Panc1 (cell line): ENCODE measurements at regions not wholly inside any gene's neighbourhood (a gene's known extent, or its start where the extent isn't known, plus 50 kb on each side); places are given as distances from the start of the nearest gene placed in this dataset.

Experiments
- ATAC-seq: fragments of 200-7000 bp; cut with Tn5 transposase; 2 replicates; pipeline ENCODE4 v1.9.1; 2020; ENCODE audit warnings: mild to moderate bottlenecking, moderate library complexity
- BruUV-seq: library from RNA; stranded (reverse); fragments of 400-500 nt; replicated peaks from 2 replicates; lab custom pipeline; 2021; lab: Mats Ljungman, UMichigan
- CTCF ChIA-PET: fragments of 300-600 bp; sonication (Branson Sonifier 250); formaldehyde crosslinking; loops from one replicate; lab custom pipeline; 2022; ENCODE audit warnings: antibody characterized with exemption; lab: Charles Lee
- POLR2A ChIA-PET: fragments of 300-600 bp; sonication (Branson Sonifier 250); formaldehyde crosslinking; loops from one replicate; lab custom pipeline; 2022; ENCODE audit warnings: antibody characterized with exemption; lab: Charles Lee
- DNase-seq: peaks from one replicate; pipeline ENCODE4 v3.0.0-alpha.2; 2010; ENCODE audit warnings: low read depth, low spot score
- H3K27ac ChIP-seq: 2 replicates; pipeline ENCODE4 v1.5.1; 2011; ENCODE audit warnings: mild to moderate bottlenecking, low read length, inconsistent platforms
- H3K27me3 ChIP-seq: fragments of 200-500 bp; sonication (Bioruptor generic); 2 replicates; pipeline ENCODE4 v1.6.0; 2014; ENCODE audit warnings: low read length, inconsistent platforms; ENCODE audit not compliant: control insufficient read depth, insufficient read depth
- H3K36me3 ChIP-seq: fragments of 200-500 bp; sonication (Bioruptor generic); 2 replicates; pipeline ENCODE4 v1.5.1; 2014; ENCODE audit warnings: inconsistent platforms, mild to moderate bottlenecking, low read length, moderate library complexity; ENCODE audit not compliant: control insufficient read depth, insufficient read depth
- H3K4me1 ChIP-seq: 2 replicates; pipeline ENCODE4 v1.5.1; 2011; ENCODE audit warnings: inconsistent platforms, mild to moderate bottlenecking, low read length, moderate library complexity; ENCODE audit not compliant: control insufficient read depth, insufficient read depth
- H3K4me3 ChIP-seq, 2 experiments: 2 replicates each; pipeline ENCODE4 v1.5.1; 2011 to 2012; ENCODE audit warnings: low read depth in 2 of 2, low read length in 2 of 2, mild to moderate bottlenecking in 2 of 2, inconsistent platforms in 1 of 2, moderate library complexity in 1 of 2
- H3K9me3 ChIP-seq: fragments of 200-500 bp; sonication (Bioruptor generic); 2 replicates; pipeline ENCODE4 v1.5.1; 2014; ENCODE audit warnings: low read depth, mild to moderate bottlenecking, inconsistent platforms, low read length, moderate library complexity; ENCODE audit not compliant: control insufficient read depth, insufficient read depth
- POLR2AphosphoS5 ChIP-seq: IDR thresholded peaks from 2 replicates; pipeline ENCODE4 v1.6.1; 2012; ENCODE audit warnings: mild to moderate bottlenecking, low read depth, low read length, moderate library complexity
- SIN3A ChIP-seq: IDR thresholded peaks from 2 replicates; pipeline ENCODE4 v1.6.1; 2012; ENCODE audit warnings: low read depth, mild to moderate bottlenecking, low read length, moderate library complexity, borderline replicate concordance; ENCODE audit not compliant: insufficient read depth
- TCF7L2 ChIP-seq: IDR thresholded peaks from 2 replicates; pipeline ENCODE4 v1.6.1; 2011; ENCODE audit warnings: mild to moderate bottlenecking, low read depth, low read length, inconsistent platforms
- in situ Hi-C: cut with HindIII; loops from 2 replicates; pipeline ENCODE4 v1.10.0; 2016; ENCODE audit warnings: low sequenced_read_pairs, low pct_unique_long_range_greater_than_20kb
- intact Hi-C: fragments of 100-400 bp; cut with micrococcal nuclease; formaldehyde crosslinking; loops from one replicate; pipeline ENCODE4 v1.10.0; 2022; ENCODE audit not compliant: unreplicated experiment
- TF ChIP-seq, protein P1 (sequence below): fragments of 450-650 bp; IDR thresholded peaks from 2 replicates; pipeline ENCODE4 v1.5.1; 2017; ENCODE audit warnings: mild to moderate bottlenecking
- TF ChIP-seq, protein P2 (sequence below), 2 experiments: IDR thresholded peaks; 2 replicates each; pipeline ENCODE4 v1.6.1; 2011 to 2012; ENCODE audit warnings: low read depth in 2 of 2, control low read depth in 1 of 2, low read length in 1 of 2, mild to moderate bottlenecking in 1 of 2, moderate library complexity in 1 of 2; ENCODE audit not compliant: insufficient read depth in 1 of 2

DNA sequence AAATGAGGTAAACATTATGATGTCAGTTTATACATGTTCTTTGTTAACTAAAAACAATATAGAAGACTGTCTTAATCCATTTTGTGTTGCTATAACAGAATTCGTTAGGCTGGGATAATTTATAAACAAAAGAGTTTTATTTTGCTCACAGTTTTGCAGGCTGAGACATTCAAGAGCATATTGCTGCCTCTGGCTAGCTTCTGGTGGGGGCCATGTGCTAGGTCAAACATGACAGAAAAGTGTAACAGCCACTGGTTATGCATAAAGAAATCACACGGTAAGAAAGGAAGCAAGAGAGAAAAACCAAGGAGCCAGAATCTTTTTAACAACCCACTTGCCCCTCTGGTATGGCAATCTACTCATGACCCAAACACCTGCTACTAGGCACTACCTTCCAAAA is 776.7 kb downstream of the PLOD2 start:
- no peak for DNase-seq
- no peaks in the 10 kb centered on the region for H3K36me3 ChIP-seq
- ChIA-PET CTCF (no interaction called here), POLR2A (no interaction called here)
- H3K9me3 ChIP-seq: no peaks in the 10 kb centered on the region; the same call in 1 of the 2 replicates
- in situ Hi-C loops (no loop called here), intact Hi-C loops (no loop called here)
- BruUV-seq: no TSS peak
- H3K27me3 ChIP-seq: no peaks in the 10 kb centered on the region
- H3K4me3 ChIP-seq: no peak overlapping the region
- no peak for ATAC-seq
- no peak overlapping the region for H3K27ac ChIP-seq
- no peak for TF ChIP-seq POLR2AphosphoS5
- no peaks in the 10 kb centered on the region for H3K4me1 ChIP-seq

GRCh38 chr3:145387211-145387610 is 773.8 kb downstream of the PLOD2 start:
- H3K36me3 ChIP-seq: no peaks in the 10 kb centered on the region
- H3K4me1 ChIP-seq: no peaks in the 10 kb centered on the region
- no peak for ATAC-seq
- H3K4me3 ChIP-seq: no peak overlapping the region
- DNase-seq: no peak
- H3K27ac ChIP-seq: no peak overlapping the region
- TF ChIP-seq POLR2AphosphoS5 (no peak), SIN3A (no peak), TCF7L2 (no peak)
- TF ChIP-seq, protein P1, sequence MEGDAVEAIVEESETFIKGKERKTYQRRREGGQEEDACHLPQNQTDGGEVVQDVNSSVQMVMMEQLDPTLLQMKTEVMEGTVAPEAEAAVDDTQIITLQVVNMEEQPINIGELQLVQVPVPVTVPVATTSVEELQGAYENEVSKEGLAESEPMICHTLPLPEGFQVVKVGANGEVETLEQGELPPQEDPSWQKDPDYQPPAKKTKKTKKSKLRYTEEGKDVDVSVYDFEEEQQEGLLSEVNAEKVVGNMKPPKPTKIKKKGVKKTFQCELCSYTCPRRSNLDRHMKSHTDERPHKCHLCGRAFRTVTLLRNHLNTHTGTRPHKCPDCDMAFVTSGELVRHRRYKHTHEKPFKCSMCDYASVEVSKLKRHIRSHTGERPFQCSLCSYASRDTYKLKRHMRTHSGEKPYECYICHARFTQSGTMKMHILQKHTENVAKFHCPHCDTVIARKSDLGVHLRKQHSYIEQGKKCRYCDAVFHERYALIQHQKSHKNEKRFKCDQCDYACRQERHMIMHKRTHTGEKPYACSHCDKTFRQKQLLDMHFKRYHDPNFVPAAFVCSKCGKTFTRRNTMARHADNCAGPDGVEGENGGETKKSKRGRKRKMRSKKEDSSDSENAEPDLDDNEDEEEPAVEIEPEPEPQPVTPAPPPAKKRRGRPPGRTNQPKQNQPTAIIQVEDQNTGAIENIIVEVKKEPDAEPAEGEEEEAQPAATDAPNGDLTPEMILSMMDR: no peak
- TF ChIP-seq, protein P2, sequence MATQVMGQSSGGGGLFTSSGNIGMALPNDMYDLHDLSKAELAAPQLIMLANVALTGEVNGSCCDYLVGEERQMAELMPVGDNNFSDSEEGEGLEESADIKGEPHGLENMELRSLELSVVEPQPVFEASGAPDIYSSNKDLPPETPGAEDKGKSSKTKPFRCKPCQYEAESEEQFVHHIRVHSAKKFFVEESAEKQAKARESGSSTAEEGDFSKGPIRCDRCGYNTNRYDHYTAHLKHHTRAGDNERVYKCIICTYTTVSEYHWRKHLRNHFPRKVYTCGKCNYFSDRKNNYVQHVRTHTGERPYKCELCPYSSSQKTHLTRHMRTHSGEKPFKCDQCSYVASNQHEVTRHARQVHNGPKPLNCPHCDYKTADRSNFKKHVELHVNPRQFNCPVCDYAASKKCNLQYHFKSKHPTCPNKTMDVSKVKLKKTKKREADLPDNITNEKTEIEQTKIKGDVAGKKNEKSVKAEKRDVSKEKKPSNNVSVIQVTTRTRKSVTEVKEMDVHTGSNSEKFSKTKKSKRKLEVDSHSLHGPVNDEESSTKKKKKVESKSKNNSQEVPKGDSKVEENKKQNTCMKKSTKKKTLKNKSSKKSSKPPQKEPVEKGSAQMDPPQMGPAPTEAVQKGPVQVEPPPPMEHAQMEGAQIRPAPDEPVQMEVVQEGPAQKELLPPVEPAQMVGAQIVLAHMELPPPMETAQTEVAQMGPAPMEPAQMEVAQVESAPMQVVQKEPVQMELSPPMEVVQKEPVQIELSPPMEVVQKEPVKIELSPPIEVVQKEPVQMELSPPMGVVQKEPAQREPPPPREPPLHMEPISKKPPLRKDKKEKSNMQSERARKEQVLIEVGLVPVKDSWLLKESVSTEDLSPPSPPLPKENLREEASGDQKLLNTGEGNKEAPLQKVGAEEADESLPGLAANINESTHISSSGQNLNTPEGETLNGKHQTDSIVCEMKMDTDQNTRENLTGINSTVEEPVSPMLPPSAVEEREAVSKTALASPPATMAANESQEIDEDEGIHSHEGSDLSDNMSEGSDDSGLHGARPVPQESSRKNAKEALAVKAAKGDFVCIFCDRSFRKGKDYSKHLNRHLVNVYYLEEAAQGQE (IDR thresholded peaks at IDR 0.05; ENCODE audit: insufficient read depth in 1 of 2, low read depth in 2 of 2, low read length in 1 of 2): no peak
- no TSS peak for BruUV-seq
- H3K27me3 ChIP-seq: no peaks in the 10 kb centered on the region
- POLR2A ChIA-PET: no interaction called here
- in situ Hi-C loops (no loop called here), intact Hi-C loops (no loop called here)
- 0 out of 2 replicates have a peak, but pooled peaks cover 3% of the 10 kb centered on the region for H3K9me3 ChIP-seq
- CTCF ChIA-PET: no interaction called here

DNA sequence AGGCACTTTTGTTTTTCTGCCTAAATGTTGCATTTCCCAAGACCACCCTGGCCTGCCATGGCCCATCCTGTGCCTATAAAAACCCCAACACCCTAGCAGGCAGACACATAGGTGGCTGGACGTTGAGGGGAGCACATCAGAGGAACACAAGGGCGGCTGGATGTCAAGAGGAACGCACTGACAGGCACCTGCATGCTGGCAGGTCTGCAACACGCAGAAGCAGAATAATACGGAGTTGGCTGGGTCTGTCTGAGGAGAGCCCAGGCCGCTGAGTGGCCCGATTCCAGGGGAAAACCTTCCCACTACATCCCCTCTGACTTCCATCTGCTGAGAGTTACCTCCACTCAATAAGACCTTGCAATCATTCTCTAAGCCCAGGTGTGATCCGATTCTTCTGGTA is 765.6 kb downstream of the PLOD2 start:
- Histone ChIP-seq H3K4me1 (no peaks in the 10 kb centered on the region), H3K27ac (no peak overlapping the region), H3K9me3 (0 out of 2 replicates have a peak, but pooled peaks cover 3% of the 10 kb centered on the region), H3K36me3 (no peaks in the 10 kb centered on the region), H3K4me3 (no peak overlapping the region), H3K27me3 (no peaks in the 10 kb centered on the region)
- CTCF ChIA-PET: no interaction called here
- in situ Hi-C loops: no loop called here
- POLR2A ChIA-PET: no interaction called here
- intact Hi-C loops: no loop called here
- no peak for DNase-seq
- ATAC-seq: no peak
- BruUV-seq: no TSS peak
- TF ChIP-seq POLR2AphosphoS5 (no peak), SIN3A (no peak), TCF7L2 (no peak)
- TF ChIP-seq, protein P2 (IDR thresholded peaks at IDR 0.05; ENCODE audit: insufficient read depth in 1 of 2, low read depth in 2 of 2, low read length in 1 of 2): no peak
- TF ChIP-seq, protein P1: no peak
